GM19023 (cell line): ENCODE measurements at regions not wholly inside any gene's neighbourhood (a gene's known extent, or its start where the extent isn't known, plus 50 kb on each side); places are given as distances from the start of the nearest gene placed in this dataset.
"Not testable (repeated sequence)": the region's sequence is repeated elsewhere in the genome, so short reads cannot be mapped to it uniquely, and the experiment has no call there.

Source experiments
- ATAC-seq: cut with Tn5 transposase; IDR thresholded peaks from one replicate; pipeline ENCODE4 v1.9.1; 2021; ENCODE audit warnings: mild to moderate bottlenecking, moderate library complexity; ENCODE audit not compliant: unreplicated experiment

GRCh38 chr7:120030876-120031275, 242.1 kb upstream of the KCND2 start:
- no peak for ATAC-seq

GRCh38 chr7:120033114-120033513, 239.9 kb upstream of the KCND2 start:
- no peak for ATAC-seq

- no peak for ATAC-seq
Observed at GRCh38 chr7:120039138-120039537, 233.8 kb upstream of the KCND2 start.

- ATAC-seq: no peak
Observed at GRCh38 chr7:120041798-120042197, 231.2 kb upstream of the KCND2 start.

GRCh38 chr7:120043250-120043649, 229.7 kb upstream of the KCND2 start:
- no peak for ATAC-seq

GRCh38 chr7:120052884-120053382, 220.0 kb upstream of the KCND2 start:
- ATAC-seq: no peak

GRCh38 chr7:120053390-120053961, 219.5 kb upstream of the KCND2 start:
- no peak for ATAC-seq

GRCh38 chr7:120054376-120055100, 218.4 kb upstream of the KCND2 start:
- ATAC-seq: no peak

- no peak for ATAC-seq
Observed at GRCh38 chr7:120055300-120055699, 217.7 kb upstream of the KCND2 start.

- ATAC-seq: no peak
Observed at GRCh38 chr7:120056227-120056626, 216.7 kb upstream of the KCND2 start.

- no peak for ATAC-seq
Observed at GRCh38 chr7:120059641-120060040, 213.3 kb upstream of the KCND2 start.

- no peak for ATAC-seq
Observed at GRCh38 chr7:120060281-120060680, 212.7 kb upstream of the KCND2 start.

- ATAC-seq: no peak
Observed at GRCh38 chr7:120060875-120061274, 212.1 kb upstream of the KCND2 start.

GRCh38 chr7:120064565-120064964, 208.4 kb upstream of the KCND2 start:
- peak; percentile 65 for ATAC-seq

GRCh38 chr7:120066898-120067297, 206.1 kb upstream of the KCND2 start:
- not testable (repeated sequence) for ATAC-seq

- no peak for ATAC-seq
Observed at GRCh38 chr7:120070201-120070600, 202.8 kb upstream of the KCND2 start.

- no peak for ATAC-seq
Observed at GRCh38 chr7:120077777-120078176, 195.2 kb upstream of the KCND2 start.

- ATAC-seq: no peak
Observed at GRCh38 chr7:120079022-120079421, 194.0 kb upstream of the KCND2 start.

GRCh38 chr7:120079704-120080103, 193.3 kb upstream of the KCND2 start:
- no peak for ATAC-seq

GRCh38 chr7:120086468-120086867, 186.5 kb upstream of the KCND2 start:
- not testable (repeated sequence) for ATAC-seq

- no peak for ATAC-seq
Observed at GRCh38 chr7:120089968-120090367, 183.0 kb upstream of the KCND2 start.

- no peak for ATAC-seq
Observed at GRCh38 chr7:120091807-120092206, 181.2 kb upstream of the KCND2 start.

GRCh38 chr7:120097020-120097419, 176.0 kb upstream of the KCND2 start:
- ATAC-seq: no peak
